Activated T-cell treated with anti-CD3 and anti-CD28 coated beads, Interleukin-2, amount 50 U/mL, for 72 hours (primary cell): ENCODE measurements at regions not wholly inside any gene's neighbourhood (a gene's known extent, or its start where the extent isn't known, plus 50 kb on each side); places are given as distances from the start of the nearest gene placed in this dataset.
"Not testable (repeated sequence)": the region's sequence is repeated elsewhere in the genome, so short reads cannot be mapped to it uniquely, and the experiment has no call there.

Experiments
- ATAC-seq, 2 donors: fragments of 150-1000 bp; cut with Tn5 transposase; replicated peaks in 1 of 2; 2 replicates each; pipeline ENCODE4 v1.10.0; 2021; ENCODE audit warnings: moderate library complexity in 2 of 2, mild to moderate bottlenecking in 1 of 2
- DNase-seq, 2 donors: peaks; one replicate each; pipeline ENCODE4 v3.0.0; 2021 to 2022; ENCODE audit warnings: mixed read lengths in 1 of 2
- H3K27ac Mint-ChIP-seq: one replicate; pipeline ENCODE4 v1.8.0; 2022; ENCODE audit warnings: mild to moderate bottlenecking, moderate library complexity, mixed read lengths
- H3K27me3 Mint-ChIP-seq: one replicate; pipeline ENCODE4 v1.8.0; 2022; ENCODE audit warnings: low read depth, mixed read lengths
- H3K36me3 Mint-ChIP-seq, 2 donors: one replicate each; pipeline ENCODE4 v1.8.0; 2022; ENCODE audit warnings: mixed read lengths in 2 of 2, mild to moderate bottlenecking in 1 of 2; ENCODE audit not compliant: insufficient read depth in 2 of 2
- H3K4me1 Mint-ChIP-seq: one replicate; pipeline ENCODE4 v1.8.0; 2022; ENCODE audit warnings: low read depth, mixed read lengths
- H3K4me3 Mint-ChIP-seq, 2 donors: one replicate each; pipeline ENCODE4 v1.8.0; 2022; ENCODE audit warnings: mild to moderate bottlenecking in 2 of 2, mixed read lengths in 2 of 2, moderate library complexity in 2 of 2
- H3K9me3 Mint-ChIP-seq, 2 donors: one replicate each; pipeline ENCODE4 v1.8.0; 2022; ENCODE audit warnings: mixed read lengths in 2 of 2

GRCh38 chr9:71270554-71270953 lies 149.1 kb upstream of the TRPM3 start:
- no peaks in the 10 kb centered on the region for H3K36me3 Mint-ChIP-seq
- peaks cover 9% of the 10 kb centered on the region for H3K27me3 Mint-ChIP-seq
- H3K9me3 Mint-ChIP-seq = peaks cover 0 to 2% of the 10 kb centered on the region in 2 donors
- ATAC-seq = no peak
- H3K4me3 Mint-ChIP-seq = no peak overlapping the region
- H3K4me1 Mint-ChIP-seq = no peaks in the 10 kb centered on the region
- no peak for DNase-seq
- H3K27ac Mint-ChIP-seq = no peak overlapping the region

- DNase-seq (no peak), ATAC-seq (no peak)
- Mint-ChIP-seq H3K27me3 (peaks cover 9% of the 10 kb centered on the region), H3K9me3 (peaks cover 0 to 2% of the 10 kb centered on the region in 2 donors), H3K36me3 (no peaks in the 10 kb centered on the region), H3K27ac (no peak overlapping the region), H3K4me3 (no peak overlapping the region), H3K4me1 (no peaks in the 10 kb centered on the region)
Measured at GRCh38 chr9:71269859-71270258, 148.4 kb upstream of the TRPM3 start.

GRCh38 chr9:71268871-71269635 lies 147.6 kb upstream of the TRPM3 start:
- H3K27me3 Mint-ChIP-seq = peaks cover 9% of the 10 kb centered on the region
- H3K36me3 Mint-ChIP-seq = no peaks in the 10 kb centered on the region
- DNase-seq (no peak), ATAC-seq (no peak)
- no peak overlapping the region for H3K4me3 Mint-ChIP-seq
- H3K27ac Mint-ChIP-seq = no peak overlapping the region
- peaks cover 0 to 2% of the 10 kb centered on the region in 2 donors for H3K9me3 Mint-ChIP-seq
- no peaks in the 10 kb centered on the region for H3K4me1 Mint-ChIP-seq

GRCh38 chr9:71263451-71263850 lies 142.0 kb upstream of the TRPM3 start:
- peaks cover 2 to 3% of the 10 kb centered on the region in 2 donors for H3K9me3 Mint-ChIP-seq
- peaks cover 17% of the 10 kb centered on the region for H3K27me3 Mint-ChIP-seq
- no peak overlapping the region for H3K27ac Mint-ChIP-seq
- H3K4me3 Mint-ChIP-seq = no peak overlapping the region
- no peaks in the 10 kb centered on the region for H3K4me1 Mint-ChIP-seq
- no peak for DNase-seq
- ATAC-seq = no peak
- H3K36me3 Mint-ChIP-seq = no peaks in the 10 kb centered on the region

- not testable (repeated sequence) for H3K4me3 Mint-ChIP-seq, H3K27me3 Mint-ChIP-seq, H3K27ac Mint-ChIP-seq, H3K36me3 Mint-ChIP-seq, H3K9me3 Mint-ChIP-seq, H3K4me1 Mint-ChIP-seq, DNase-seq, ATAC-seq
Measured at GRCh38 chr9:71260419-71260818, 139.0 kb upstream of the TRPM3 start.

GRCh38 chr9:71254592-71255277 lies 133.3 kb upstream of the TRPM3 start:
- H3K4me1 Mint-ChIP-seq = no peaks in the 10 kb centered on the region
- peaks cover 2% of the 10 kb centered on the region in 2 donors for H3K9me3 Mint-ChIP-seq
- DNase-seq (no peak), ATAC-seq (no peak)
- H3K27me3 Mint-ChIP-seq = peaks cover 9% of the 10 kb centered on the region
- no peak overlapping the region for H3K27ac Mint-ChIP-seq
- no peaks in the 10 kb centered on the region for H3K36me3 Mint-ChIP-seq
- no peak overlapping the region for H3K4me3 Mint-ChIP-seq

- Mint-ChIP-seq H3K36me3 (no peaks in the 10 kb centered on the region), H3K4me1 (no peaks in the 10 kb centered on the region), H3K27me3 (peaks cover 11% of the 10 kb centered on the region), H3K9me3 (peaks cover 0 to 2% of the 10 kb centered on the region in 2 donors), H3K4me3 (no peak overlapping the region), H3K27ac (no peak overlapping the region)
- no peak for ATAC-seq
- DNase-seq = no peak
Measured at GRCh38 chr9:71253011-71253410, 131.6 kb upstream of the TRPM3 start.

GRCh38 chr9:71250581-71250980 lies 129.2 kb upstream of the TRPM3 start:
- peaks cover 0 to 2% of the 10 kb centered on the region in 2 donors for H3K9me3 Mint-ChIP-seq
- H3K27ac Mint-ChIP-seq = no peak overlapping the region
- DNase-seq (no peak), ATAC-seq (no peak)
- H3K4me3 Mint-ChIP-seq = no peak overlapping the region
- H3K4me1 Mint-ChIP-seq = no peaks in the 10 kb centered on the region
- no peaks in the 10 kb centered on the region for H3K36me3 Mint-ChIP-seq
- peaks cover 11% of the 10 kb centered on the region for H3K27me3 Mint-ChIP-seq

GRCh38 chr9:71249729-71250317 lies 128.4 kb upstream of the TRPM3 start:
- peak in 1 of 2 donors; percentile 3 for DNase-seq

GRCh38 chr9:71245651-71246050 lies 124.2 kb upstream of the TRPM3 start:
- H3K27ac Mint-ChIP-seq = no peak overlapping the region
- H3K4me3 Mint-ChIP-seq = no peak overlapping the region

More at GRCh38 chr9:71249729-71250317, 128.4 kb upstream of the TRPM3 start:
- Mint-ChIP-seq H3K9me3 (peaks cover 0 to 2% of the 10 kb centered on the region in 2 donors), H3K27me3 (peaks cover 12% of the 10 kb centered on the region), H3K36me3 (no peaks in the 10 kb centered on the region), H3K27ac (no peak overlapping the region), H3K4me3 (no peak overlapping the region), H3K4me1 (no peaks in the 10 kb centered on the region)
- ATAC-seq = no peak

GRCh38 chr9:71243951-71244350 lies 122.5 kb upstream of the TRPM3 start:
- Mint-ChIP-seq H3K9me3 (no peaks in the 10 kb centered on the region), H3K27ac (no peak overlapping the region), H3K36me3 (no peaks in the 10 kb centered on the region), H3K4me1 (no peaks in the 10 kb centered on the region), H3K27me3 (peaks cover 7% of the 10 kb centered on the region), H3K4me3 (no peak overlapping the region)
- DNase-seq = no peak
- ATAC-seq = no peak

More at GRCh38 chr9:71245651-71246050, 124.2 kb upstream of the TRPM3 start:
- DNase-seq (no peak), ATAC-seq (no peak)
- Mint-ChIP-seq H3K27me3 (peaks cover 12% of the 10 kb centered on the region), H3K4me1 (no peaks in the 10 kb centered on the region), H3K36me3 (no peaks in the 10 kb centered on the region), H3K9me3 (no peaks in the 10 kb centered on the region)

- H3K4me3 Mint-ChIP-seq = no peak overlapping the region
- no peak for DNase-seq
- no peak for ATAC-seq
- H3K27ac Mint-ChIP-seq = no peak overlapping the region
- H3K4me1 Mint-ChIP-seq = no peaks in the 10 kb centered on the region
- H3K9me3 Mint-ChIP-seq = no peaks in the 10 kb centered on the region
- no peaks in the 10 kb centered on the region for H3K36me3 Mint-ChIP-seq
- H3K27me3 Mint-ChIP-seq = peaks cover 7% of the 10 kb centered on the region
Measured at GRCh38 chr9:71242081-71242480, 120.7 kb upstream of the TRPM3 start.

GRCh38 chr9:71237051-71237450 lies 115.6 kb upstream of the TRPM3 start:
- no peak overlapping the region for H3K4me3 Mint-ChIP-seq
- no peak for DNase-seq
- H3K27ac Mint-ChIP-seq = no peak overlapping the region
- no peak for ATAC-seq
- H3K36me3 Mint-ChIP-seq = no peaks in the 10 kb centered on the region
- no peaks in the 10 kb centered on the region for H3K4me1 Mint-ChIP-seq
- peaks cover 5% of the 10 kb centered on the region for H3K27me3 Mint-ChIP-seq
- H3K9me3 Mint-ChIP-seq = no peaks in the 10 kb centered on the region
